ENCODE measurements at regions not wholly inside any gene's neighbourhood (a gene's known extent, or its start where the extent isn't known, plus 50 kb on each side); places are given as distances from the start of the nearest gene placed in this dataset.

GRCh38 chr17:72360386-72360940 lies 239.6 kb downstream of the SOX9 start:
- Histone ChIP-seq H3K4me1 (ENCODE audit: insufficient read depth) (no peaks in the 10 kb centered on the region), H3K27ac (no peak overlapping the region), H3K27me3 (no peaks in the 10 kb centered on the region), H3K9me3 (no peaks in the 10 kb centered on the region), H3K4me3 (no peak overlapping the region), H3K36me3 (no peaks in the 10 kb centered on the region)
- intact Hi-C loops (cut with DNase I), result no loop called here
- no peak for DNase-seq
- 45 to 46% (median 45%) methylated on average over 6 of the region's 6 CpGs for WGBS, 3 donors
- TF ChIP-seq POLR2A (IDR thresholded peaks at IDR 0.05) (no peak), EP300 (IDR thresholded peaks at IDR 0.05) (no peak), CTCF (IDR thresholded peaks at IDR 0.05) (no peak)

- Histone ChIP-seq H3K27me3 (no peaks in the 10 kb centered on the region), H3K36me3 (no peaks in the 10 kb centered on the region), H3K9me3 (no peaks in the 10 kb centered on the region), H3K4me3 (no peak overlapping the region), H3K27ac (no peak overlapping the region), H3K4me1 (ENCODE audit: insufficient read depth) (no peaks in the 10 kb centered on the region)
- TF ChIP-seq POLR2A (IDR thresholded peaks at IDR 0.05), result no peak
- TF ChIP-seq EP300 (IDR thresholded peaks at IDR 0.05), result no peak
- no peak for TF ChIP-seq CTCF (IDR thresholded peaks at IDR 0.05)
- WGBS, 3 donors, result 84 to 85% (median 84%) methylated on average over 6 of the region's 6 CpGs
- intact Hi-C loops (cut with DNase I), result no loop called here
- DNase-seq, result no peak
Observed at GRCh38 chr17:72361892-72362291, 241.1 kb downstream of the SOX9 start.

- no peak overlapping the region for H3K4me3 ChIP-seq
- no peaks in the 10 kb centered on the region for H3K27me3 ChIP-seq
- 52 to 60% (median 52%) methylated on average over 9 of the region's 9 CpGs for WGBS, 3 donors
- intact Hi-C loops (cut with DNase I), result no loop called here
- no peaks in the 10 kb centered on the region for H3K36me3 ChIP-seq
- no peak overlapping the region for H3K27ac ChIP-seq
- H3K4me1 ChIP-seq (ENCODE audit: insufficient read depth), result no peaks in the 10 kb centered on the region
- TF ChIP-seq CTCF (IDR thresholded peaks at IDR 0.05) (no peak), EP300 (IDR thresholded peaks at IDR 0.05) (no peak), POLR2A (IDR thresholded peaks at IDR 0.05) (no peak)
- DNase-seq, result no peak
- H3K9me3 ChIP-seq, result no peaks in the 10 kb centered on the region
Observed at GRCh38 chr17:72362376-72363088, 241.7 kb downstream of the SOX9 start.

- no peaks in the 10 kb centered on the region for H3K4me1 ChIP-seq (ENCODE audit: insufficient read depth)
- intact Hi-C loops (cut with DNase I), result no loop called here
Observed at GRCh38 chr17:72363089-72363610, 242.3 kb downstream of the SOX9 start.

More at GRCh38 chr17:72363089-72363610, 242.3 kb downstream of the SOX9 start:
- H3K27me3 ChIP-seq, result no peaks in the 10 kb centered on the region
- no peaks in the 10 kb centered on the region for H3K9me3 ChIP-seq
- WGBS, 3 donors, result 41 to 60% (median 44%) methylated on average over 6 of the region's 6 CpGs
- no peaks in the 10 kb centered on the region for H3K36me3 ChIP-seq
- no peak for TF ChIP-seq CTCF (IDR thresholded peaks at IDR 0.05)
- TF ChIP-seq EP300 (IDR thresholded peaks at IDR 0.05), result no peak
- TF ChIP-seq POLR2A (IDR thresholded peaks at IDR 0.05), result no peak
- no peak for DNase-seq
- H3K4me3 ChIP-seq, result no peak overlapping the region
- H3K27ac ChIP-seq, result no peak overlapping the region

Measured in ovary (tissue), 7 donors.